ENCODE measurements at regions not wholly inside any gene's neighbourhood (a gene's known extent, or its start where the extent isn't known, plus 50 kb on each side); places are given as distances from the start of the nearest gene placed in this dataset.

DNA sequence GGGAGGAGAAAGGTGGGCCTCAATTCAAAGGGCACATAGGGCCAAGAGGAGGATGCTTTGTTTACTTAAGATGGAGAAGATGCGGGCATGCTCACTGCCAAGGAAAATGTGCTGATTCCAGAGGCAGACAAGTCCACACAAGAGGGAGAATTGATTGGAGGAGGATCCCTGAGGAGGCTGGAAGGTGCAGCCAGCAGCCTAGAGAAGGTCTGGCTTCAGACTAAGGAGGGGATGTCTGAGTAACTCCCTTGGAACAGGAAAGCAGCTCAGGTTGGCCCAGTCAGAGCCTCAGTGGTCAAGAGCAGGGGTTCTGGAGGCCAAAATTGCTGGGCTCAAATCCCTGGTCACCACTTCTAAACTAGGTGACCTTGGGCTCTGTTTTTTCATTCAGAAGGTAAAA, 265.5 kb upstream of the NCKAP5 start (continued):
- no peak for TF ChIP-seq RB1 (IDR thresholded peaks at IDR 0.05; ENCODE audit: borderline replicate concordance)
- TF ChIP-seq ETV6 (conservative IDR thresholded peaks at IDR 0.05 in 1 of 2, IDR thresholded peaks at IDR 0.05 in 1 of 2; ENCODE audit: borderline replicate concordance in 1 of 2, low read depth in 1 of 2): no peak
- no peak for TF ChIP-seq SPI1 (IDR thresholded peaks at IDR 0.05; ENCODE audit: borderline replicate concordance, insufficient read depth, low read depth, low read length)
- TF ChIP-seq HDGF (IDR thresholded peaks at IDR 0.05): no peak

DNA sequence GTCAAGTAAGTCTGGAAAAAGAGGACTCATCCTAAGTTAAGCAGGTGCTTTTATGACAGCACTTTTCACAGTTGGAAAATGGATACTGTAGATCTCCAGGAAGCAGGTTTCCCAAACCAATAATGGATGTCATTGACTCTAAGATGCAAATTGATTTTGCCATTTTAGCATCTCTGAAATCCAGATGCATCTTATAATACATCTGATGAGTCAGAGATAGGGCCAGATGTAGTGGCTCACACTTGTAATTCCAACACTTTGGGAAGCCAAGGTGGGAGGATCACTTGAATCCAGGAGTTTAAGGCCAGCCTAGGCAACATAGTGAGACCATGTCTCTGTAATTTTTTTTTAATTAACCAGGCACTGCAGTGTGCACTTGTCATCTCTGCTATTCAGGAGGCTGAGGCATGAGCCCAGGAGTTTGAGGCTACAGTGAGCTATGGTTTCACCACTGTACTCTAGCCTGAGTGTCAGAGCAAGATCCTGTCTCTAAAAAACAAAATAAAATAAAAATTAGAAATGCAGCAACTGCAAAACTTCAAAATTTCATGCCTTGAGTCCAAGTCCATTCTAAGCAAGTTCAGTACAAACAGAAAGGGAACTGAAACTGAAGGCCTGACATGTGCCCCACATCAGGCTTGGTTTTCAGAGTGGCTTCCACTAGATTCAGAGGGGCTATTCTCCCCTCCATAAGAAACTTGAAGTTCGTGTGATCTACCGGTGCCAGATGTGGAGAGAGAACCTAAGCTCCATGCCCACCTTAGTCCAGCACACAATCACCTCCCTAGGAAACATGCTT, 267.8 kb upstream of the NCKAP5 start:
- Histone ChIP-seq H3K9ac (ENCODE audit: control insufficient read depth, insufficient read depth, low read length) (no peak overlapping the region), H3K36me3 (ENCODE audit: control insufficient read depth in 2 of 2, insufficient read depth in 2 of 2, low read length in 1 of 2) (no peaks in the 10 kb centered on the region), H2AFZ (ENCODE audit: control insufficient read depth, low read depth, low read length) (no peak overlapping the region), H3K9me3 (replicated peaks; ENCODE audit: control insufficient read depth, insufficient read depth, low read length) (no peaks in the 10 kb centered on the region), H4K20me1 (ENCODE audit: control insufficient read depth, insufficient read depth) (no peaks in the 10 kb centered on the region), H3K4me3 (no peak overlapping the region), H3K79me2 (ENCODE audit: control insufficient read depth, insufficient read depth, low read length) (no peaks in the 10 kb centered on the region), H3K27me3 (replicated peaks in 1 of 2; ENCODE audit: control insufficient read depth in 2 of 2, insufficient read depth in 2 of 2, low read length in 1 of 2) (no peaks in the 10 kb centered on the region; a peak in 1 of 4 replicates), H3K4me2 (ENCODE audit: control insufficient read depth, insufficient read depth) (no peak overlapping the region), H3K4me1 (ENCODE audit: control insufficient read depth, insufficient read depth, low read length) (no peaks in the 10 kb centered on the region), H3K27ac (ENCODE audit: control insufficient read depth, insufficient read depth) (no peak overlapping the region)
- 27% methylated on average over 2 of the region's 2 CpGs for WGBS (ENCODE audit: insufficient coverage, insufficient replicate concordance, low lambda C conversion rate, missing lambda C conversion rate)
- peak; percentile 41 for FAIRE-seq
- DNase-seq (ENCODE audit: low read depth, low spot score): no peak
- SMC1A ChIA-PET (ENCODE audit: uncharacterized antibody, unreplicated experiment): interaction anchor here (3.3 kb wide), 1 partner anchor 8 kb away, joined by 12 read pairs; no protein-coding TSS in a partner anchor
- in situ Hi-C loops (cut with MboI) (no loop called here), intact Hi-C loops (cut with micrococcal nuclease; ENCODE audit: unreplicated experiment) (no loop called here)
- RAD21 ChIA-PET (ENCODE audit: unreplicated experiment): no interaction called here
- CTCF ChIA-PET: interaction anchor here (1.0 to 3.4 kb wide), 2 partner anchors 8 to 651 kb away, joined by 3 to 25 read pairs; no protein-coding TSS in a partner anchor
- POLR2A ChIA-PET: no interaction called here
- peak; percentile 80 for ATAC-seq
- no TSS peak for BruUV-seq (replicated peaks)
- TF ChIP-seq SMARCA5 (IDR thresholded peaks at IDR 0.05): no peak
- no peak for TF ChIP-seq MTA2 (IDR thresholded peaks at IDR 0.05; ENCODE audit: low read depth)
- TF ChIP-seq, protein P1, sequence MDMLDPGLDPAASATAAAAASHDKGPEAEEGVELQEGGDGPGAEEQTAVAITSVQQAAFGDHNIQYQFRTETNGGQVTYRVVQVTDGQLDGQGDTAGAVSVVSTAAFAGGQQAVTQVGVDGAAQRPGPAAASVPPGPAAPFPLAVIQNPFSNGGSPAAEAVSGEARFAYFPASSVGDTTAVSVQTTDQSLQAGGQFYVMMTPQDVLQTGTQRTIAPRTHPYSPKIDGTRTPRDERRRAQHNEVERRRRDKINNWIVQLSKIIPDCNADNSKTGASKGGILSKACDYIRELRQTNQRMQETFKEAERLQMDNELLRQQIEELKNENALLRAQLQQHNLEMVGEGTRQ (IDR thresholded peaks at IDR 0.05; ENCODE audit: borderline replicate concordance, low read depth, low read length): no peak
- TF ChIP-seq, protein P2, sequence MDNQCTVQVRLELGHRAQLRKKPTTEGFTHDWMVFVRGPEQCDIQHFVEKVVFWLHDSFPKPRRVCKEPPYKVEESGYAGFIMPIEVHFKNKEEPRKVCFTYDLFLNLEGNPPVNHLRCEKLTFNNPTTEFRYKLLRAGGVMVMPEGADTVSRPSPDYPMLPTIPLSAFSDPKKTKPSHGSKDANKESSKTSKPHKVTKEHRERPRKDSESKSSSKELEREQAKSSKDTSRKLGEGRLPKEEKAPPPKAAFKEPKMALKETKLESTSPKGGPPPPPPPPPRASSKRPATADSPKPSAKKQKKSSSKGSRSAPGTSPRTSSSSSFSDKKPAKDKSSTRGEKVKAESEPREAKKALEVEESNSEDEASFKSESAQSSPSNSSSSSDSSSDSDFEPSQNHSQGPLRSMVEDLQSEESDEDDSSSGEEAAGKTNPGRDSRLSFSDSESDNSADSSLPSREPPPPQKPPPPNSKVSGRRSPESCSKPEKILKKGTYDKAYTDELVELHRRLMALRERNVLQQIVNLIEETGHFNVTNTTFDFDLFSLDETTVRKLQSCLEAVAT (IDR thresholded peaks at IDR 0.05): no peak
- TF ChIP-seq SMAD1 (IDR thresholded peaks at IDR 0.05; ENCODE audit: low read depth, partially characterized antibody): no peak
- TF ChIP-seq RAD21 (IDR thresholded peaks at IDR 0.05; ENCODE audit: insufficient read depth, low read depth, low read length): no peak
- TF ChIP-seq CREB1 (IDR thresholded peaks at IDR 0.05; ENCODE audit: low read depth): no peak
- TF ChIP-seq SPI1 (IDR thresholded peaks at IDR 0.05; ENCODE audit: borderline replicate concordance, insufficient read depth, low read depth, low read length): peak; percentile 92
- TF ChIP-seq NR2F1 (conservative IDR thresholded peaks at IDR 0.05): no peak
- TF ChIP-seq GABPA (IDR thresholded peaks at IDR 0.05; ENCODE audit: low read depth): no peak
- no peak for TF ChIP-seq WRNIP1 (IDR thresholded peaks at IDR 0.05; ENCODE audit: borderline replicate concordance, low read depth, low read length)
- no peak for TF ChIP-seq NR2C1 (IDR thresholded peaks at IDR 0.05)
- 0 out of 2 replicates have a peak, but pooled peaks have one; percentile 44 for TF ChIP-seq IRF4 (IDR thresholded peaks at IDR 0.05; ENCODE audit: low read depth, low read length)
- TF ChIP-seq HCFC1 (IDR thresholded peaks at IDR 0.05; ENCODE audit: low read length): no peak
- TF ChIP-seq SUPT20H (IDR thresholded peaks at IDR 0.05; ENCODE audit: borderline replicate concordance, control insufficient read depth, low read depth, low read length): no peak
- no peak for TF ChIP-seq CBX5 (IDR thresholded peaks at IDR 0.05; ENCODE audit: low read depth)
- TF ChIP-seq RUNX3 (IDR thresholded peaks at IDR 0.05; ENCODE audit: low read length): no peak

Measured in GM12878 (cell line).